CD4-positive, alpha-beta T cell (primary cell): ENCODE measurements at regions not wholly inside any gene's neighbourhood (a gene's known extent, or its start where the extent isn't known, plus 50 kb on each side); places are given as distances from the start of the nearest gene placed in this dataset.

Experiments
- ATAC-seq: fragments of 200-7000 bp; cut with Tn5 transposase; one replicate; pipeline ENCODE4 v1.10.0; 2022; ENCODE audit warnings: mild to moderate bottlenecking; ENCODE audit not compliant: poor library complexity
- CTCF ChIA-PET: fragments of 350-600 bp; sonication (Branson Sonifier 250); formaldehyde crosslinking; loops from one replicate; lab custom pipeline; 2021; ENCODE audit warnings: antibody characterized with exemption, inconsistent platforms; lab: Charles Lee
- POLR2A ChIA-PET: fragments of 350-600 bp; sonication (Branson Sonifier 250); formaldehyde crosslinking; loops from one replicate; lab custom pipeline; 2021; ENCODE audit warnings: antibody characterized with exemption, inconsistent platforms; lab: Charles Lee
- DNase-seq, 14 experiments: peaks; one replicate each; pipeline ENCODE4 v3.0.0-alpha.2; 2013 to 2020; ENCODE audit warnings: mixed read lengths in 2 of 14
- H3K27ac ChIP-seq, 2 donors: one replicate each; pipeline versions ENCODE4 v1.5.1 to v1.7.0; 2013; ENCODE audit warnings: low read length in 2 of 2, low read depth in 1 of 2, mild to moderate bottlenecking in 1 of 2
- H3K27me3 ChIP-seq, 2 experiments: 1 replicate in 1 of 2; 2 replicates in 1 of 2; pipeline versions ENCODE4 v1.6.1 to v1.7.0; 2013; ENCODE audit warnings: low read length in 2 of 2, control low read depth in 1 of 2, mild to moderate bottlenecking in 1 of 2, moderate library complexity in 1 of 2; ENCODE audit not compliant: insufficient read depth in 2 of 2, control insufficient read depth in 1 of 2
- H3K36me3 ChIP-seq: one replicate; pipeline ENCODE4 v1.6.1; 2013; ENCODE audit warnings: low read length, control low read depth; ENCODE audit not compliant: insufficient read depth
- H3K4me1 ChIP-seq: one replicate; pipeline ENCODE4 v1.6.1; 2013; ENCODE audit warnings: low read length, control low read depth; ENCODE audit not compliant: insufficient read depth
- H3K4me3 ChIP-seq: one replicate; pipeline ENCODE4 v1.5.1; 2013; ENCODE audit warnings: mild to moderate bottlenecking, low read length, moderate library complexity
- H3K9me3 ChIP-seq, 2 experiments: 1 replicate in 1 of 2; 2 replicates in 1 of 2; pipeline versions ENCODE4 v1.6.1 to v1.7.0; 2013; ENCODE audit warnings: low read length in 2 of 2, mild to moderate bottlenecking in 2 of 2, control low read depth in 1 of 2, moderate library complexity in 1 of 2; ENCODE audit not compliant: control insufficient read depth in 1 of 2, insufficient read depth in 1 of 2
- H3K27ac Mint-ChIP-seq: one replicate; pipeline ENCODE4 v1.8.0; 2020; ENCODE audit warnings: mixed read lengths
- H3K27me3 Mint-ChIP-seq: one replicate; pipeline ENCODE4 v1.8.0; 2021; ENCODE audit warnings: mixed read lengths
- H3K36me3 Mint-ChIP-seq: one replicate; pipeline ENCODE4 v1.8.0; 2021; ENCODE audit warnings: low read depth, mixed read lengths
- H3K4me1 Mint-ChIP-seq: one replicate; pipeline ENCODE4 v1.8.0; 2021; ENCODE audit warnings: low read depth, mixed read lengths
- H3K4me3 Mint-ChIP-seq: one replicate; pipeline ENCODE4 v1.8.0; 2020; ENCODE audit warnings: mild to moderate bottlenecking, mixed read lengths
- H3K9me3 Mint-ChIP-seq: one replicate; pipeline ENCODE4 v1.8.0; 2020; ENCODE audit warnings: mixed read lengths
- CTCF ChIP-seq: fragments of 200-600 bp; IDR thresholded peaks from one replicate; pipeline ENCODE4 v1.8.0; 2022; ENCODE audit warnings: antibody characterized with exemption, mild to moderate bottlenecking
- intact Hi-C, 2 experiments: fragments of 100-400 bp; cut with DNase I in 1 of 2; cut with micrococcal nuclease in 1 of 2; formaldehyde crosslinking; loops; one replicate each; pipeline versions ENCODE4 v1.15.1 to v1.9.0; 2023 to 2025; cut with DNase I, micrococcal nuclease

DNA sequence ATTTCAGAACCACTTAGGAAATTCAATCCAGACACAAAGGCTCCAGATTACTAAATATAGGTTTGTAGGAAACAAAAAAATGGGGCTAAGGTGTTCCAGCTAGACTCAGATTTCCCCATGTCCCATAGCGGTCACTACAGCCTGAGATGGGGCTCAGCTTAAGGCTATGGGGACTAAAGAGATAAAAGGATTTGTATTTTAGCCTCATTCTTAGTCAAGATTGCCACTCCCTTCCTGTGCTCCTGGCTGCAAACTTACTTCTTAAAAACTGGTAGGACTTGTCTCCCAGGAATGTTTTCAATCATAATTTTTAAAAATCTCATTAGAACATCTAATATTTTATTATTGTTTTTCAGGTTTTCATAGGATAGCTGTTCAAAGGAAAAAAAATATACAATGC is 253.8 kb upstream of the DAB2 start:
- Mint-ChIP-seq H3K9me3 (peaks cover 3% of the 10 kb centered on the region), H3K4me1 (no peaks in the 10 kb centered on the region), H3K27ac (no peak overlapping the region), H3K27me3 (peaks cover 17% of the 10 kb centered on the region), H3K4me3 (no peak overlapping the region), H3K36me3 (no peaks in the 10 kb centered on the region)
- Histone ChIP-seq H3K27ac (no peak overlapping the region), H3K9me3 (no peaks in the 10 kb centered on the region), H3K27me3 (no peaks in the 10 kb centered on the region), H3K4me1 (no peaks in the 10 kb centered on the region), H3K36me3 (no peaks in the 10 kb centered on the region), H3K4me3 (no peak overlapping the region)
- intact Hi-C loops: no loop called here
- CTCF ChIA-PET: no interaction called here
- no peak for TF ChIP-seq CTCF
- DNase-seq (no peak), ATAC-seq (no peak)
- POLR2A ChIA-PET: no interaction called here

GRCh38 chr5:39675676-39676075 is 250.9 kb upstream of the DAB2 start:
- Mint-ChIP-seq H3K36me3 (no peaks in the 10 kb centered on the region), H3K4me3 (no peak overlapping the region), H3K27ac (no peak overlapping the region), H3K4me1 (no peaks in the 10 kb centered on the region), H3K9me3 (no peaks in the 10 kb centered on the region), H3K27me3 (peaks cover 14% of the 10 kb centered on the region)
- TF ChIP-seq CTCF: no peak
- H3K36me3 ChIP-seq: no peaks in the 10 kb centered on the region
- no peak overlapping the region for H3K27ac ChIP-seq
- H3K9me3 ChIP-seq: no peaks in the 10 kb centered on the region
- intact Hi-C loops: no loop called here
- POLR2A ChIA-PET: no interaction called here
- H3K27me3 ChIP-seq: no peaks in the 10 kb centered on the region
- ATAC-seq: no peak
- CTCF ChIA-PET: no interaction called here
- no peak for DNase-seq
- H3K4me1 ChIP-seq: no peaks in the 10 kb centered on the region
- H3K4me3 ChIP-seq: no peak overlapping the region

DNA sequence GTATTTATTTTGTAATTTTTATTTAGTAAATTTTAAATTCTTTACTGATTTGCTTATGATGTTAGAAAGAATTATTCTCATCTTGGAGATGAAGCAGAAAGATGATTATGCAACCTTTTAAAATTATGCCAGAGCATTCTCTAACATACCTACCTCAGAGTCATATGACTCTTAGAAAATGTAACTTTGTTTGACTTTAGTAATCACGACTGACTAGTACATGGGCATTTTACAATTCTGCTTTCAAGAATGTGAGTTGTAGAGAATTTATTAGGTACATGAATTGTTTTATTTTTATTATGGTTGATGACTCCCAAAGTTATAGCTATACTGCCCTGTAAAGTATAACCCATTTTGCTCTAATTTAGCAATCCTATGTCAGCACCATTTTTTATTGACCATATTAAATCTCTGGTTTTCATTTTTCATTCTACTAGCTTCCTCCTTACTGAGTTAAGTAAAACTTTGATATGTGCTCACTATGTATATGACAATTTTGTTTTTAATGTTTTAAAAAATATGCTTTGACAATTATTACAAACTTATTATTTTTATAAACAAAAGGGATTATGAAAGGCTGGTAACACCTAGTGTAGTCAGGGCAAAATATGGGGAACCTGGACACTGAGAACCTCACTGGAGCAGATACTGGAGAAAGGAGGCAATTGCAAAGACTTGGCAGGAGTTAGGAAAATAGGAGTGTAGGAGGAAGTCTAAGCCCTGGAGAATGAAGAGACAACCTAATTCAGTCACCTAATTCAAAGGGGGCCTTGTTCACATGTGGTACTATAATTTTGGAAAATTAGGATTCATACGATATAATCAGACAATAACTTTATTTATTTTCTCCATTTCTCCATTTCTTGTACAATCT is 249.7 kb upstream of the DAB2 start:
- H3K9me3 ChIP-seq: no peaks in the 10 kb centered on the region
- ATAC-seq: no peak
- POLR2A ChIA-PET: no interaction called here
- Mint-ChIP-seq H3K27me3 (peaks cover 14% of the 10 kb centered on the region), H3K4me3 (no peak overlapping the region), H3K9me3 (no peaks in the 10 kb centered on the region), H3K36me3 (no peaks in the 10 kb centered on the region), H3K4me1 (no peaks in the 10 kb centered on the region), H3K27ac (no peak overlapping the region)
- CTCF ChIA-PET: no interaction called here
- H3K36me3 ChIP-seq: no peaks in the 10 kb centered on the region
- no peak for TF ChIP-seq CTCF
- intact Hi-C loops: no loop called here
- no peaks in the 10 kb centered on the region for H3K4me1 ChIP-seq
- H3K27ac ChIP-seq: no peak overlapping the region
- no peaks in the 10 kb centered on the region for H3K27me3 ChIP-seq
- DNase-seq: no peak
- H3K4me3 ChIP-seq: no peak overlapping the region
